Activated CD4-positive, alpha-beta T cell treated with anti-CD3 and anti-CD28 coated beads for 36 hours (primary cell): ENCODE measurements at regions not wholly inside any gene's neighbourhood (a gene's known extent, or its start where the extent isn't known, plus 50 kb on each side); places are given as distances from the start of the nearest gene placed in this dataset.

Experiments used
- ATAC-seq: fragments of 200-7000 bp; cut with Tn5 transposase; one replicate; pipeline ENCODE4 v1.10.0; 2021; ENCODE audit warnings: mild to moderate bottlenecking, moderate library complexity
- CTCF ChIA-PET: fragments of 350-600 bp; sonication (Branson Sonifier 250); formaldehyde crosslinking; loops from one replicate; lab custom pipeline; 2021; ENCODE audit warnings: antibody characterized with exemption; lab: Charles Lee
- POLR2A ChIA-PET: fragments of 350-600 bp; sonication (Branson Sonifier 250); formaldehyde crosslinking; loops from one replicate; lab custom pipeline; 2021; ENCODE audit warnings: antibody characterized with exemption, inconsistent platforms; lab: Charles Lee
- DNase-seq: peaks from one replicate; pipeline ENCODE4 v3.0.0-alpha.2; 2020
- H3K27ac Mint-ChIP-seq: one replicate; pipeline ENCODE4 v1.8.0; 2021; ENCODE audit warnings: mixed read lengths
- H3K27me3 Mint-ChIP-seq: one replicate; pipeline ENCODE4 v1.8.0; 2021; ENCODE audit warnings: mixed read lengths
- H3K36me3 Mint-ChIP-seq: one replicate; pipeline ENCODE4 v1.8.0; 2021; ENCODE audit warnings: low read depth, mixed read lengths
- H3K4me1 Mint-ChIP-seq: one replicate; pipeline ENCODE4 v1.8.0; 2021; ENCODE audit warnings: mixed read lengths
- H3K4me3 Mint-ChIP-seq: one replicate; pipeline ENCODE4 v1.8.0; 2021; ENCODE audit warnings: mild to moderate bottlenecking, moderate library complexity, mixed read lengths
- H3K9me3 Mint-ChIP-seq: one replicate; pipeline ENCODE4 v1.8.0; 2021; ENCODE audit warnings: low read depth, mixed read lengths
- intact Hi-C, 2 experiments: fragments of 100-400 bp; cut with DNase I in 1 of 2; cut with micrococcal nuclease in 1 of 2; formaldehyde crosslinking; loops; one replicate each; pipeline versions ENCODE4 v1.14.2 to v1.15.1; 2022 to 2024; cut with DNase I, micrococcal nuclease

DNA sequence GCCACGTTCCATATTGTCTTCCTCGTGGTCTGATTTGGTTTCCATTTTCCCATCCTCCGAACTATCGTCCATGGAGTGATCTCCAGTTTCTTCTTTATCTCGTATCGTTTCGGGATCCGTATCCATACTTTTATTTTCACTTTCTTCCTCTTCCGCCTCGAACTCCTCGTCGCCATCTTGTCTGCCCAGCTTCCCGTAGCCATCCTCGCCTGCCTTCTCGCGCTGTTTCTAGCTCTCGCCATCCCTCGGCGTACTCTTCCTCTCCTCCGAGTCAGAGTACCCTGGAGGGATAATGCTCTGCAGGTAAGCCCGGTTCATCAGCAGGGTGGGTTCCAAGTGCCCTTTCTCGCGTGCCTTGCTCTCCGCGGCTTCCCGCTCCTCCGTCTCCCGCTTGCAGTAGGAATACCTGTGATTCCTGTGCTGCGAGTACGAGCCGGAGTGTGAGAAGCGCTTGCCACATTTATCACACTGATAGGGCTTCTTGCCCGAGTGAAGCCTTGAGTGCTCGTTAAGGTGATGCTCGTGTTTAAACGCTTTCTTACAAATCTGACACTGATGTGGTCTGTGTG is 134.5 kb upstream of the TAPT1 start:
- CTCF ChIA-PET, result no interaction called here
- no peak for DNase-seq
- H3K36me3 Mint-ChIP-seq, result no peaks in the 10 kb centered on the region
- H3K27me3 Mint-ChIP-seq, result no peaks in the 10 kb centered on the region
- no peak for ATAC-seq
- H3K4me1 Mint-ChIP-seq, result no peaks in the 10 kb centered on the region
- H3K27ac Mint-ChIP-seq, result no peak overlapping the region
- intact Hi-C loops, result no loop called here
- POLR2A ChIA-PET, result no interaction called here
- no peak overlapping the region for H3K4me3 Mint-ChIP-seq
- H3K9me3 Mint-ChIP-seq, result no peaks in the 10 kb centered on the region

DNA sequence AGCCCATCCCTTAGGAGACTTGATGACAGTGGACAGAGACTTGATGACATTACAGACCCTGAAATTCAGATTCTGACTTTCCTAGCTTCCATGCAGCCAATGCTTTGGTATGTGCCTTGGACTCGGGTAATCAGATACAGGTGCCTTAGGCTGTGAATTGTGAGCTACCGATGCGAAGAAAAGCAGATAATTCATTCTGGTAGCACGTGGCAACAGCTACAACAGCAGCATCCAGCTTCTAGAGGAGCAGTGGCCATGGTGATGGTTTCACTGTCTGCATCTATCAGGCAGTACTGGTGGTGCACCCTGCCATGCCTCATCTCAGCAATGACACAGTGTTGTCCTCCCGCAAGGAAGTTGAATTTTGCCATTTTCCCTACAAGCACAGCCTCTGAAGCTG is 126.9 kb upstream of the TAPT1 start:
- ChIA-PET CTCF (no interaction called here), POLR2A (no interaction called here)
- no peak overlapping the region for H3K27ac Mint-ChIP-seq

DNA sequence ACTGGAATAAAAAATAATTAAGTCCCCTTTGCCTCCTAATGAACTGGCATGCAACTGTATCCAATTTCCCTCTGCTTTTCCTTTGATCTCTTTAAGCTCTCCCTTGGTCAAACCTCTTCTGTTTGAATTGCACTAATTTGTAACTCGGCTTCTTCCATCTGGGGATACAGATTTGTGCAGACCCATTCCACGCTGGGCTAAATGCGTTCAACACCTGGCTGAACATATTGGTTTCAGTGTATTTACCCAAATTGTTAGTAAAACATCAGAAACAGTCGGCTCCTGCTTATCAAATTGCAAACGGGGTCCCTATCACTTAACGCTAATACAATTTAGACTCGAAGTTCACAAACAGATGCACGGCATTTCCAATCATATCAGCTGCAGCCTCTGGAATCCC is 124.9 kb upstream of the TAPT1 start:
- POLR2A ChIA-PET, result no interaction called here
- Mint-ChIP-seq H3K4me1 (no peaks in the 10 kb centered on the region), H3K9me3 (no peaks in the 10 kb centered on the region), H3K36me3 (no peaks in the 10 kb centered on the region), H3K4me3 (no peak overlapping the region), H3K27me3 (peaks cover 30% of the 10 kb centered on the region), H3K27ac (no peak overlapping the region)
- intact Hi-C loops, result no loop called here
- ATAC-seq (no peak), DNase-seq (no peak)
- CTCF ChIA-PET, result no interaction called here

More for the DNA sequence above, 126.9 kb upstream of the TAPT1 start:
- H3K4me1 Mint-ChIP-seq, result no peaks in the 10 kb centered on the region
- DNase-seq (no peak), ATAC-seq (no peak)
- intact Hi-C loops, result no loop called here
- H3K9me3 Mint-ChIP-seq, result no peaks in the 10 kb centered on the region
- H3K36me3 Mint-ChIP-seq, result no peaks in the 10 kb centered on the region
- peaks cover 24% of the 10 kb centered on the region for H3K27me3 Mint-ChIP-seq
- H3K4me3 Mint-ChIP-seq, result no peak overlapping the region

DNA sequence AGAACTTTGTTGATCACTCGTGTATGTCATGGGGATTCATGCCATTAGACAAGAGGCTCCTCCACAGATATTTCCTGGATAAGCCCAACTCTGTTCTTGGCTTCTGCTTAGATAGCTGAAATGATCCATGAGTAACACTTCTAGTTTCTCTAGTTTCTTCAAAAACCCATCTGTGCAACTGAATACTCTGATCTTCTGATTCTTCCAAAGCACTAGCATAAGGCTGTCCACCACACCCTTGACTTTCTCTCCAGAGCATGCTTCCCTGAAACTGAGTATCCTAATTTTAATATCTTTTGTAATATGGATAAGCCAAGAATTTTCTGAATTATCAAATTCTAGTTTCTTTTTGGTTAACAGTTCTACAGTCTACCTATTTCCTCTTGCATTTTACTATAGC is 118.6 kb upstream of the TAPT1 start:
- peaks cover 18% of the 10 kb centered on the region for H3K27me3 Mint-ChIP-seq

DNA sequence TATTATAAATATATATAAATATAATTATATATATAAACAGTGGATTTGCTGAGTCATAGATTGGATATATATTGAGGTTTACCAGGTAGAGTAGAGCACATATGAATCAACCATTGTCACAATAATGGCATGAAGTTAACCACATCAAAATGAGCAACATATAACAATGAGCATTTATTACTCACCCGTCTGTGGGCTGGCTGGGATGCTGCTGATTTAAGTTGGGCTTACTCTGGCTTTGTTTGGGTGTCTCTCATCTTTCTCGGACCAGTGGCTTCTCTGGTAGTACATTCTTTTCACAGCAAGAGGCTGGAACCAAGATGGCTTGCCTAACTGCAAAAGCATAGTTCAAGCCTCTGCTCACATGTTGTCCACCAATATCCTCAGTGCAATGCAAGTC is 111.7 kb upstream of the TAPT1 start:
- Mint-ChIP-seq H3K27me3 (peaks cover 9% of the 10 kb centered on the region), H3K27ac (no peak overlapping the region), H3K4me1 (no peaks in the 10 kb centered on the region), H3K36me3 (no peaks in the 10 kb centered on the region), H3K4me3 (no peak overlapping the region), H3K9me3 (no peaks in the 10 kb centered on the region)
- POLR2A ChIA-PET, result no interaction called here
- no peak for DNase-seq
- intact Hi-C loops, result no loop called here
- ATAC-seq, result no peak
- CTCF ChIA-PET, result no interaction called here

More for the DNA sequence above, 118.6 kb upstream of the TAPT1 start:
- no peak overlapping the region for H3K27ac Mint-ChIP-seq
- ATAC-seq, result no peak
- DNase-seq, result no peak
- ChIA-PET CTCF (no interaction called here), POLR2A (no interaction called here)
- no peaks in the 10 kb centered on the region for H3K9me3 Mint-ChIP-seq
- no peaks in the 10 kb centered on the region for H3K4me1 Mint-ChIP-seq
- no peaks in the 10 kb centered on the region for H3K36me3 Mint-ChIP-seq
- H3K4me3 Mint-ChIP-seq, result no peak overlapping the region
- intact Hi-C loops, result no loop called here

DNA sequence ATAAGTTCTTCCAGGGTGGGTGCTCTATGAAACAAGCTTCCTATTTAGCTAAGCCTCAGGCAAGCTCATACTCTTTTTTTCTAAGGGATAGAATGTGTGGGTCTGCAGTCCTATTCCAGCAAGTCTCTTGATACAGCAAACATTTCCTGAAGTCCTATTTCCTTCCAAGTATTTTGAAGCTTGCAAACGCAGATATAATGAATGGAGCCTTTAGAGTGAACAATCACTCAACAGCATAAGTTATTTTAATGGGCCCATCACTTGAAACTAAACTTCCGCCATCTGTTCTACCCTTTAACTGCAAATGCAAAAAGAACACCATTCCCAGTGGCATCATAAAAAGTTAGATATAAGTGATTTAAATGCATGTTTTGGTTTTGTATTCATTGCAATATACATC is 108.3 kb upstream of the TAPT1 start:
- Mint-ChIP-seq H3K27ac (no peak overlapping the region), H3K4me1 (no peaks in the 10 kb centered on the region), H3K9me3 (no peaks in the 10 kb centered on the region), H3K27me3 (peaks cover 11% of the 10 kb centered on the region), H3K36me3 (no peaks in the 10 kb centered on the region), H3K4me3 (no peak overlapping the region)
- intact Hi-C loops, result no loop called here
- ChIA-PET CTCF (interaction anchor here (0.8 kb wide), 2 partner anchors 21 to 44 kb away, joined by 3 to 5 read pairs; no protein-coding TSS in a partner anchor), POLR2A (no interaction called here)
- no peak for ATAC-seq
- no peak for DNase-seq

DNA sequence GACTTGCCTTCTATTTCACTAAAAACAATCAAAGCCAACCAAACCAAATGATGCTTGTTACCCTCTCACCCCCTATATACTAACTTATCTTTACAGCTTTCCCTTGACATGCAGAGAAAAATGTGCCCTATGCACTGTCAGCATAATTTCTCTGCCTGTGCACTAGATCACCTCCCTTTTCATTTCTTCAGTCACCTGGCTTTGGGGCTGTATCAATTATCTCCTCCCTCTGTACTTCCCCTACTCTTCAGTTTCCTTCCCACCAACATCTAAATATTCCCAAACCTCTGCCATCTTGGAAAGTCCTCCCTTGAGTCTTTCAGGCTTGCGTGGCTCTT is 103.5 kb upstream of the TAPT1 start:
- POLR2A ChIA-PET, result no interaction called here
- H3K27ac Mint-ChIP-seq, result no peak overlapping the region
- no peaks in the 10 kb centered on the region for H3K36me3 Mint-ChIP-seq
- H3K4me3 Mint-ChIP-seq, result no peak overlapping the region
- CTCF ChIA-PET, result no interaction called here
- peaks cover 6% of the 10 kb centered on the region for H3K27me3 Mint-ChIP-seq
- H3K4me1 Mint-ChIP-seq, result no peaks in the 10 kb centered on the region
- no peak for DNase-seq
- H3K9me3 Mint-ChIP-seq, result no peaks in the 10 kb centered on the region
- intact Hi-C loops, result no loop called here
- no peak for ATAC-seq

DNA sequence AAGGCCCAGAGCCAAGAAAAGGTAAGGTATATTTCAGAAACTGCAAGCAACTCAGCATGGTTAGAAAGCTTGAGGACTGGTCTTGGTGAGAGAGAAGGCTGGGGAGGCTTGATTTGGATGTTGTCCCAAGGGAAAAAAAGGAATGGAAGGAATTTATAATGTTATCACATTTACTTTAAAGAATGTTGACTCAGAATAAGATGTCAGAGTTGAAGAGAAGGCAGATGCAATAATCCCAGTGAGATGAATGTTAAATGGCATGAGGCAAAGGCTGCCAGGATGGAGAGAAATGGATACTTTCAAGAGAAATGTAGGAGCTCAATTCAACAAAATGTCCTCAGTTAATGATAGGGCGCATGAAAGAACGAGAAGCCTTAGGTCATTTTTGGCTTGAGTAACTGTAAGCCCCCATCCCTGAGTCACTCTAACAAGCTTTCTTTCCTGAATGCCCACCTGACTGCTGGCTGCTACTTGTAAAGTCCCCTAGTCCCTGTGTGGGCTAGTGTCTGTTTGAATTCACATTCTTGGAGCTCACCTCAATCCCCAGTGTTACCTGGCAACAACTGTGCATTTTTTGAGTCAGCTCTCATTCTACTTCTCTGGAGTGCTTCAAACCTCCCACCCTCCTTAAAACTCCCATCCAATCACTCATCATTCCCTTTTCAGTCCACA is 103.0 kb upstream of the TAPT1 start:
- intact Hi-C loops, result no loop called here
- ATAC-seq (no peak), DNase-seq (no peak)
- H3K4me1 Mint-ChIP-seq, result no peaks in the 10 kb centered on the region
- POLR2A ChIA-PET, result no interaction called here
- H3K27ac Mint-ChIP-seq, result no peak overlapping the region
- CTCF ChIA-PET, result interaction anchor here (0.6 kb wide), 1 partner anchor 1145 kb away, joined by 3 read pairs; no protein-coding TSS in a partner anchor
- no peak overlapping the region for H3K4me3 Mint-ChIP-seq
- no peaks in the 10 kb centered on the region for H3K36me3 Mint-ChIP-seq
- peaks cover 4% of the 10 kb centered on the region for H3K27me3 Mint-ChIP-seq
- H3K9me3 Mint-ChIP-seq, result no peaks in the 10 kb centered on the region

DNA sequence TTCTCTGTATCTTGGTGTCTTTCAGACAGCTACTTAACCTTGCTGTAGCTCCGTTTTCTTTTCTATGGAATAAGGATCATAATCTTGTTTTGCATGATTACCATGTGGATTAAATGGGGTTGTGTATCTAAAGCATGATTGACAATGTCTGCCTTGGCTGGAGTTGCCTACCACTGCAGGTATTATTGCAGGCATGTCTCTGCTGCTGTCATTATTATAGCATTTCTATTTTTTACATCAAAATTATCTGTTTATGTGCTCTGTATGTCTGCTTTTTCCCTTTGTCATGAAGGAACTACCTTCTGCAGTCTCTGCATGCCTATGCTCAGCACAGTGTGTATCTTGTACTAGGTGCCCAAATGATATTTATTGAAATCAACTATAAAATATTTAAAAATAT is 95.9 kb upstream of the TAPT1 start:
- CTCF ChIA-PET, result interaction anchor here (0.5 to 0.9 kb wide), 2 partner anchors 78 to 121 kb away, joined by 3 read pairs; no protein-coding TSS in a partner anchor
- H3K27ac Mint-ChIP-seq, result no peak overlapping the region
- intact Hi-C loops, result no loop called here
- no peaks in the 10 kb centered on the region for H3K36me3 Mint-ChIP-seq
- no peak overlapping the region for H3K4me3 Mint-ChIP-seq
- no peak for ATAC-seq
- H3K9me3 Mint-ChIP-seq, result peaks cover 5% of the 10 kb centered on the region
- H3K4me1 Mint-ChIP-seq, result no peaks in the 10 kb centered on the region
- peaks cover 11% of the 10 kb centered on the region for H3K27me3 Mint-ChIP-seq
- no peak for DNase-seq
- POLR2A ChIA-PET, result no interaction called here

DNA sequence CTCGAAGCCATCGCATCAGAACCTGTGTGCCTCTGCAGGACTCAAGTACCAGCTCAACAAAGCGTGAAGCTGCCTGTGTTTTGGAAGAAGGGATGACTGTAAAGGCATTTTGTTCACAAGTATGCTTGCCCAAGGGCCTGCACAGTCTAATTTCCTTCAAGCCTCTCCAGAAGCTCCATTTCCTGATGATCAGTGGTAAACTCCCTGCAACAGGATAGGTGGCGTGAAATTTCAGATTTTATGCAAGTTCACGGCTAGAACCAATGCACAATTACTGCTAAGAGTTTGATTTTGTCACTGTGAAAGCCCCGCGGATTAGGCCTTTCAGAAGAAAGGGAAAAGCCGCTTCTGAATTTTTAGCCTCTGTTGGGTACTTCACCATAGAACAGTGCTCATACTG is 89.2 kb upstream of the TAPT1 start:
- intact Hi-C loops, result no loop called here
- ATAC-seq, result no peak
- H3K9me3 Mint-ChIP-seq, result no peaks in the 10 kb centered on the region
- DNase-seq, result no peak
- POLR2A ChIA-PET, result no interaction called here
- H3K36me3 Mint-ChIP-seq, result no peaks in the 10 kb centered on the region
- CTCF ChIA-PET, result no interaction called here
- H3K4me1 Mint-ChIP-seq, result no peaks in the 10 kb centered on the region
- no peak overlapping the region for H3K4me3 Mint-ChIP-seq
- no peak overlapping the region for H3K27ac Mint-ChIP-seq
- H3K27me3 Mint-ChIP-seq, result no peaks in the 10 kb centered on the region

DNA sequence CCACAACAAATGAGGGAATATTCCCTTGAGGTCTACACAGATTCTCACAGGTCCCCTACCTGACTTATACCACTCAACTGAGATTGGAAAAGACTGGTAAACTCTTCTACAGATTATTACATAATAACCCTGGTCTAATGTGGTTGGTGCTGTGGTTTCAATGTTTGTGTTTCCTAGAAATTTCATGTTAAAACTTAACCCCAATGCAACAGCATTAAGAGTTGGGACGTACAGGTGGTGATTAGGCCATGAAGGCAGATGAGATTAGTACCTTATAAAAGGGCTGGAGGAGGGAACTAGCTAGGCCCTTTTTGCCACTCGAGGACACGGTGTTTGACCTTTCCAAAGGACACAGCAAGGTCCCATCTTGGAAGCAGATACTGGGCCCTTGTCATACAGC is 84.3 kb upstream of the TAPT1 start:
- intact Hi-C loops, result no loop called here
- H3K27ac Mint-ChIP-seq, result no peak overlapping the region
- POLR2A ChIA-PET, result no interaction called here

DNA sequence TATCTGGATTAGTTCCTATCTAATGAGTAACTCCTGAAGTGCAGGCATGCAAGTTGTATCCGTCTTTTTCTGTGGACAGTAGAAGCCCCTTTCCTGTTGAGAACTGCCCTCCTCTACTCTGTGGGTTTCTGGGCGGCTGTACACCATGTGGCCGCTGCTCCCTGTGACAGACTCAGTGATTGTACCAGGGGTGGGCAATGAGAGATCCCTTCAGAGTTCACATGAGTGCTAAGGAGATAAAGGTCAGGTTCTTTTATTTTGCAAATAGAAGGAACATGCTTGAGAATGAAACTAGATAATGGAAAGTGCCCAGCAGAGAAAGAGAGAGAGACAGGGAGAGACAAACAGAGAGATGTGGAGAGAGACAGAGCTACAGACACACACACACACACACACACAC is 76.4 kb upstream of the TAPT1 start:
- Mint-ChIP-seq H3K4me1 (no peaks in the 10 kb centered on the region), H3K36me3 (no peaks in the 10 kb centered on the region), H3K9me3 (no peaks in the 10 kb centered on the region), H3K27ac (no peak overlapping the region), H3K27me3 (peaks cover 7% of the 10 kb centered on the region), H3K4me3 (no peak overlapping the region)
- ATAC-seq (no peak), DNase-seq (no peak)
- ChIA-PET POLR2A (no interaction called here), CTCF (interaction anchor here (0.7 to 1.4 kb wide), 2 partner anchors 12 to 398 kb away, joined by 3 to 7 read pairs; no protein-coding TSS in a partner anchor)
- intact Hi-C loops, result loop anchor here in 1 of 2 experiments (5.0 kb wide), 1 partner anchor 1010 kb away; no protein-coding TSS in a partner anchor

More for the DNA sequence above, 84.3 kb upstream of the TAPT1 start:
- no peaks in the 10 kb centered on the region for H3K36me3 Mint-ChIP-seq
- CTCF ChIA-PET, result interaction anchor here (0.7 kb wide), 1 partner anchor 403 kb away, joined by 3 read pairs; no protein-coding TSS in a partner anchor
- no peak for ATAC-seq
- H3K27me3 Mint-ChIP-seq, result no peaks in the 10 kb centered on the region
- no peak overlapping the region for H3K4me3 Mint-ChIP-seq
- no peak for DNase-seq
- no peaks in the 10 kb centered on the region for H3K9me3 Mint-ChIP-seq
- no peaks in the 10 kb centered on the region for H3K4me1 Mint-ChIP-seq
